IMR-90 (cell line): ENCODE measurements at regions not wholly inside any gene's neighbourhood (a gene's known extent, or its start where the extent isn't known, plus 50 kb on each side); places are given as distances from the start of the nearest gene placed in this dataset.

Source experiments
- BHLHE40 ChIP-seq: fragments of 150-350 bp; IDR thresholded peaks from 2 replicates; pipeline ENCODE4 v1.6.1; 2016; ENCODE audit warnings: mild to moderate bottlenecking, low read depth, low read length
- CEBPB ChIP-seq: IDR thresholded peaks from 2 replicates; pipeline ENCODE4 v1.6.1; 2012; ENCODE audit warnings: low read depth, low read length, improper control_type of control experiment
- CHD1 ChIP-seq: IDR thresholded peaks from 2 replicates; pipeline ENCODE4 v1.6.1; 2012; ENCODE audit warnings: low read depth, low read length, improper control_type of control experiment
- CTCF ChIP-seq: conservative IDR thresholded peaks from 2 replicates; pipeline ENCODE4 v1.5.1; 2012; ENCODE audit warnings: mild to moderate bottlenecking, low read depth, low read length, improper control_type of control experiment
- ELK1 ChIP-seq: fragments of 150-350 bp; IDR thresholded peaks from 2 replicates; pipeline ENCODE4 v1.6.1; 2016; ENCODE audit warnings: low read depth, mild to moderate bottlenecking, low read length, moderate library complexity, borderline replicate concordance
- FOS ChIP-seq: fragments of 150-350 bp; IDR thresholded peaks from 2 replicates; pipeline ENCODE4 v1.6.1; 2016; ENCODE audit warnings: low read depth, low read length
- MAZ ChIP-seq: IDR thresholded peaks from 2 replicates; pipeline ENCODE4 v1.6.1; 2012; ENCODE audit warnings: low read depth, mild to moderate bottlenecking, low read length, improper control_type of control experiment, moderate library complexity, borderline replicate concordance
- MXI1 ChIP-seq: IDR thresholded peaks from 2 replicates; pipeline ENCODE4 v1.6.1; 2012; ENCODE audit warnings: low read depth, mild to moderate bottlenecking, low read length, moderate library complexity, borderline replicate concordance
- POLR2A ChIP-seq: IDR thresholded peaks from 2 replicates; pipeline ENCODE4 v1.6.1; 2012; ENCODE audit warnings: mild to moderate bottlenecking, low read depth, low read length
- RAD21 ChIP-seq: IDR thresholded peaks from 2 replicates; pipeline ENCODE4 v1.6.1; 2012; ENCODE audit warnings: low read length, improper control_type of control experiment
- RCOR1 ChIP-seq: IDR thresholded peaks from 2 replicates; pipeline ENCODE4 v1.6.1; 2012; ENCODE audit warnings: mild to moderate bottlenecking, low read length, improper control_type of control experiment; ENCODE audit not compliant: insufficient replicate concordance
- RFX5 ChIP-seq: IDR thresholded peaks from 2 replicates; pipeline ENCODE4 v1.8.0; 2012; ENCODE audit warnings: low read depth, mild to moderate bottlenecking, low read length, moderate library complexity
- SMC3 ChIP-seq: fragments of 150-350 bp; IDR thresholded peaks from 2 replicates; pipeline ENCODE4 v1.6.1; 2016; ENCODE audit warnings: low read depth, mild to moderate bottlenecking, antibody characterized with exemption, low read length, moderate library complexity

GRCh38 chr9:119698535-119698934 is 329.3 kb upstream of the BRINP1 start:
- TF ChIP-seq POLR2A: no peak
- no peak for TF ChIP-seq MXI1
- TF ChIP-seq CTCF: no peak
- no peak for TF ChIP-seq RAD21
- TF ChIP-seq CEBPB: no peak
- TF ChIP-seq BHLHE40: no peak
- no peak for TF ChIP-seq RFX5
- no peak for TF ChIP-seq MAZ
- TF ChIP-seq SMC3: no peak
- no peak for TF ChIP-seq FOS
- TF ChIP-seq CHD1: no peak
- TF ChIP-seq RCOR1: no peak
- no peak for TF ChIP-seq ELK1
